Tongue (tissue), 1 donor: ENCODE measurements at regions not wholly inside any gene's neighbourhood (a gene's known extent, or its start where the extent isn't known, plus 50 kb on each side); places are given as distances from the start of the nearest gene placed in this dataset.
A peak's percentile ranks its signal among the peaks of the same experiment; 100 is the strongest.
"Not testable (repeated sequence)": the region's sequence is repeated elsewhere in the genome, so short reads cannot be mapped to it uniquely, and the experiment has no call there.

Experiments
- DNase-seq: peaks from one replicate; pipeline ENCODE4 v3.0.0-alpha.2; 2015

DNA sequence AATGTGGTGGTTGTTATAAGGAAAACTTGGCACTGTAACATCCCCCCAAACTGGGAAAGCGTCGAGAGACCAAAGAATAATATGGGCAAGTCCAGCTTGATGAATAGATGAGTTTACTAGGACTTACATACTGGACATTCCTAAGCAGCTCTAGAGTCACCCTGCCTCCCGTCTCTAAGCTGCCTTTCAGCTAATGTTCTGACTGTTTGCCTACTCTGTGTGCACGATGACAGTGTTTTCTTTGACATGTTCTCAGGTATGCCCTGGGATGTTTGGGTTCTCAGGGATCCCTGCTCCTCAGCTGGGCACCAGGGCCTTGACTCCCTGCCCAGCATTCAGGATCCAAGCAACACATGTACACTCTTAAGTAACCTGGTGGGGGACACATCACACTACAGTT is 87.5 kb downstream of the MRPL57 start:
- DNase-seq: peak; percentile 31

DNA sequence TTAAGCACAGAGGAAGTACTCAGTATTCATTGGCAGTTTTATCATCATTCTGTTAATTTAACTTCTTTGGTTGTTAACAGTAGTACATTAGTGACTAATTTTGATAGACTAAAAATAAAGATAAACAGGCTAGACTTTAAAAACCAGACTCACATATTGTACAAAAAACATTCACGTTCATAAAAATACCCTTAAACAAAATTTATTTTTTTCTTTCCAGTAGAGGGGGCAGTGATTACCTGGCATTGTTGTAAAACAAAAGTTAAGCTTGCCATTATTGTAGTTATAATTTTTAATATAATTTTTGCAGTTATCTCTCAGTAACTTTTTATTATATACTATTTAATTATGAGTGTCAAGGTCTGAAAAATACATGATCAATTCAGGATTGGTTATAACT is 92.0 kb downstream of the MRPL57 start:
- DNase-seq: not testable (repeated sequence)

DNA sequence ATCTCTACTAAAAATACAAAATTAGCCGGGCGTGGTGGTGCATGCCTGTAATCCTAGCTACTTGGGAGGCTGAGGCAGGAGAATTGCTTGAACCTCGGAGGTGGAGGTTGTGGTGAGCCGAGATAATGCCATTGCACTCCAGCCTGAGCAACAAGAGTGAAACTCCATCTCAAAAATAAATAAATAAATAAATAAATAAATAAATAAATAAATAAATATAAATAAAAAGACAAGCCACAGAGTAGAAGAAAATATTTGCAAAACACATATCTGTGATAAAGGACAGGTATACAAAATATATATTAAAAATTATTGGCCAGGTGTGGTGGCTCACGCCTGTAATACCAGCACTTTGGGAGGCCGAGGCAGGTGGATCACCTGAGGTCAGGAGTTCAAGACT is 96.0 kb downstream of the MRPL57 start:
- not testable (repeated sequence) for DNase-seq

DNA sequence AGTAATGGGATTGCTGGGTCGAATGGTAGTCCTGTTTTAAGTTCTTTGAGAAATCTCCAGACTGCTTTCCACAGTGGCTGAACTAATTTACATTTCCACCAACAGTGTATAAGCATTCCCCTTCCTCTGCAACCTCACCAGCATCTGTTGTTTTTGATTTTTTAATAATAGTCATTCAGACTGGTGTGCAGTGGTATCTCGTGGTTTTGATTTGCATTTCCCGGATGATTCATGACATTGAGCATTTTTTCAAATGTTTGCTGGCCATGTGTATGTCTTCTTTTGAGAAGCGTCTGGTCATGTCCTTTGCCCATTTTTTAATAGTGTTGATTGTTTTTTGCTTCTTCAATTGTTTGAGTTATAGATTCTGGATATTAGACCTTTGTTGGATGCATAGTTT is 98.0 kb downstream of the MRPL57 start:
- not testable (repeated sequence) for DNase-seq

DNA sequence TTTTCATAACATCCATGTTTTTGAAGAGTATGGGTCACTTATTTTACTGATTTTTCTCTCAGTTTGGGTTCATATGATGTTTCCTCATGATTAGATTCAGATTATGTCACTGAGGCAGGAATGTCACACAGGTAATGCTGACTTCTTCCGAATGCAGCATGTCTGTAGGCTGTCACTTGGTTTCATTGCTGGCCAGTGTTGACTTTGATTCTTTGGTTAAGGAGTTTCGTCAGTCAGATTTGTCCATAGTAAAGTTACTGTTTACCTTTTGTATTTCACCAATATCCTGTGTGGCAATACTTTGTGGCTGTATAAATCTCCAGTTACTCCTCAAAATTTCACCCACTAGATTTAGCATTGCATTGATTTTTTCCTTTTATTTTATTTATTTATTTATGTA is 105.6 kb downstream of the MRPL57 start:
- DNase-seq: no peak

DNA sequence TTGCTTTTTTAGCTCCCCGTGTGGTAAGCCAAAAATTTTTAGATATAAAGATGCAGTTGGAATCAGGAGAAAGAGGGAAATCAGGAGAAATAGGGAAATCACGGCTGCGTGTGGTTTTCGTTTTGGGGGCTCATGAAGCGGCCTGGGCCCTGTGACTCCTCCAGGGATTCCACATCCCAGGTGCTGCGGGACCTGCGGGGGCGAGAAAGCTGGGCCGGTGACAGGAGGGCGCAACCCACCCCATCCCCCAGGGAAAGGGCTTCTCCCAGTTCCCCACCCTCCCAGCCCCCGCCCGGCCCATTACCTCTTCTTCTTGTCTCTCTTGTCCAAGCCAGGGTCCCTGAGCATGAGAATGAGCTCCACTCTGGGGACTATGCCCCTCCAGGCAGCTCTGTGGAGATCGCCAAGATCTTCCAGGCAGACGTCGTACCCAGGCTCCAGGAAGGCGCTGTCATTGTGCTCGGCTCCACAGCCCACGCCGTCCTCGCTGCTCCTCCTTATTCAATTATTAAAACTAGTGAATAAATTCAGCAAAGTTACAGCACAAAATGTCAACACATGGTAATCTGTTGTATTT is 111.0 kb downstream of the MRPL57 start:
- no peak for DNase-seq

DNA sequence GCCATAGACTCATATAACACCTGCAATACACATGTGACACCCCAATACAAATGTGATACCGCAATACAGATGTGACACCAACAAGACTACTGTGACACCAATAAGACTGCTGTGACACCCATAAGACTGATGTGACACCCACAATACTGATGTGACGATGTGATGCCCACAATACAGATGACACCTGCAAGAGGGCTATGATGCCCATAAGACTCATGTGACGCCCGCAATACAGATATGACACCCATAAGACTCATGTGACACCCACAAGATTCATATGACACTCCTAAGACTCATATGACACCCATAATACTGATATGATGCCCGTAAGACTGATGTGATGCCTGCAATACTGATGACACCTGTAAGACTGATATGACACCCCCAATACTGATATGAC is 113.0 kb downstream of the MRPL57 start:
- DNase-seq: no peak

DNA sequence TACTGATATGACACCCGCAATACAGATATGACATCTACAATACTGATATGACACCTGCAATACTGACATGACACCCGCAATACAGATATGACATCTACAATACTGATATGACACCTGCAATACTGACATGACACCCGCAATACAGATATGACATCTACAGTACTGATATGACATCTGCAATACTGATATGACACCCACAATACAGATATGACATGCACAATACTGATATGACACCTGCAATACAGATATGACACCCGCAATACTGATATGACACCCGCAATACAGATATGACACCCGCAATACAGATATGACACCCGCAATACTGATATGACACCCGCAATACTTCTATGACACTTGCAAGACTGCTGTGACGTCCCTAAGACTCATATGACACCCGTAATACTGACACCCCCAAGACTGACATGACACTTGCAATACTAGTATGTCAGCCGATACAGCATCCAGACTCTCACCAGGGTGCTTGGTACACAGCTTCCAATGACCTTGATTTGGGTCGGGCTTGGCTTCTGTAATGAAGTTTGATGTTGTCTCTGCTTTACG is 114.1 kb downstream of the MRPL57 start:
- DNase-seq: not testable (repeated sequence)

DNA sequence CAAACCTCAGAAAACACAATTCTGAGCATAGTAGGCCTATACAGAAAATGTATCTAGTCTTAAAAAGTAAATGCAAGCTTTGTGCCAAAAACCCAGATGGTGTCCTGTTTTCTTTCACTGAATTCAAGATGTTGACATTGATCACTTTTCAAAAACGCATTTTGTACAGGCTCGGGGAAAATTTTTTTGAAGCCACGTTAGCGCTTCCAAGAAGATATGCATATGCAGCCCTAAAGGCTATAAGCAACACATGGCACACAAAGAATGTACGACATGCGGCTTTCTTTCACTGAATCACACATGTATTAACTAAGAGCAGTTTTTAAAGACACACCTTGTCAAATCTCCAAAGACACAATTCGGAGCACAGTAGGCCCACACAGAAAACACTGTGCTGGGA is 115.4 kb downstream of the MRPL57 start:
- no peak for DNase-seq

DNA sequence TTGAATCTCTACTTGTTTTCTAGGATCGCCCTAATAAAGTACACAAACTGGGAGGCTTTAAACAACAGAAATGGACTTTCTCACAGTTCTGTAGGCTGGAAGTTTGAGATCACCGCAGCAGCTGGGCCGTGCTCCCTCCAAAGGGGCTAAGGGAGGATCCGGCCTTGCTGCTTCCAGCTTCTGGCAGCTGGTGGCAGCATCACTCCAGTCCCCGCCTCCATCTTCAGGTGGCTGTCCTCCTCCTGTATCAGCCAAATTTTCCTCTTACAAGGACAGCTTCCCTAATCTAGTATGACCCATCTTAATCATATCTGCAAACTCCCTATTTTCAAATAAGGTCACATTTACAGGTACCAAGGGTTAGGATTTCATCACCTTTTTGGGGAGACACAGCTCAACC is 120.5 kb downstream of the MRPL57 start:
- DNase-seq: peak; percentile 73

DNA sequence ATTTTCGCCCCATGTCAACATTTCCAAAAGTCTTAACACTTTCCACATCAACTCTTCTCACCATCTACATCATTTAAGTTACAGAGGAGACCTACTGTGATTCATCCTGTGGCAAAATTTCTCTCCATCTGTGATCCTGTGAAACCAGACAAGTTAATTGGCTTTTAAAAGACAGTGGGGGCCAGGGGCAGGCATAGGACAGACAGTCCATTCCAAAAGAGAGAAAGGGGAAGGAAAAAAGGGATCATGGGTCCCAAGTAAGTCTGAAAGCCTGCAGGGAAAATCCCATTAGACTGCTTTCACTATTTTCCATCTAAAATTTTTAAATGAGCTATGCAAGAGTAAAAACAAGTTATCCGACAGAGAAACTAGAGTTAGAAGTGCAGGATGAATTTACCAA is 121.0 kb downstream of the MRPL57 start:
- peak; percentile 27 for DNase-seq

DNA sequence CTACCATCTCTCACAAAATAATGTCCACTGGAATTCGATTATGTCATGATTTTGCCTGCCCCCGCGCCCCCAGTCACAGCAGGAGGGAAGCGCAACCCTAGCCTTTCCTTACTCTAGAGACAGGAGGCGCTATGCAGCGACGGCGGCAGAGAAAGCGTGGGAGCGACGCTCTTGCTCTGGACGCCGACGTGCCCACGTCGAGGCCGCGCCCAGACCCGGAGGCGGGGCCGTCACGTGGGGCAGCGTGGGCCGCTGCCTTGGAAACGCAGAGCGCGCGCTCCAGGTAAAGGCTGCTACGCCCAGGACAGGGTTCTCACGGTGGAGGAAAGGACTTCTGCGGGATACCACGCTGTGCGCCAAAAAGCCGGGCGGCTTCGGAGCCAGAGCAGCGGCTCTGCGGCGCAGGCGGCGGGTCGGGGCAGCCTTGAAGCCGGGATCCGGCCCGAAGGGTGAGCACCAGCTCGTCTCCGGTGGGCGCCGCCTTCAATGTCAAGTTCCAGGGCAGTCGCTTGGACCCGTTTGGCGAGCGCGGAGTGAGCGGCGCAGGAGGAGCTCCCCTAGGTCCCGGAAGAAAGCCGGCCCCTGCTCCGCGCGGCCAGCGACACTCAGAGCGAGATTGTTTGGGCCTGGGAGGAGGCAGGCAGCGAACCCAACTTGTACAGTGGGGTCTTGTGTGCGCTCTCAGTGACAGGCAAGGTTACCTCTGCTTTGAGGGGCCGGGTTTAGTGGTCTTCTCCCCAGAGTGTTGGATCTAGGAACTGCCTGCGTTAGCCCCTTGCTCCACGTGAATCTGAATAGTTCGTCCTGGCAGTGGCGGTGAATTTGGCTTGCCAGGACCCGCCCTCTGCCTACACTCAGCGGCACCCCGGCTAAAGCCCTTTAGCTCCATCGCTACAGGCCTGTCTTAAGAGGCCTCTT is 121.7 kb downstream of the MRPL57 start:
- peak; percentile 95 for DNase-seq

DNA sequence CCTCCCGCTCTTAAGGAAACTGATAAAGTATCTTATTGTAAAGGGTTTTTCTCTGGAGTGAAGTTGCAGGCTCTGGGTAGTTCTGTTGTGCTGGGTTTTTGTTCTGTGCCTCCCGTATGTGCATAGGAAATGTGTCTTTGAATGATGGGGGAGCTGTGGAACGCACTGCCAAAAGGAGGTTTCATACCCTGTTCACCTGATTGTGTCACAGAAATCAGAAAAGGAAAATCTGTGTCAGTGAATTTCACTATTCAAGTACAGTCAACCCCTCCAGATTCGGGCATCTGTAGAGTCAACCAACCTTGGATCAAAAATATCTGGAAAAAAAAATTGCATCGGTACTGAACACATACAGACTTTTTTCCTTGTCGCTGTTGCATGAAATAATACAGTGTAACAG is 127.8 kb downstream of the MRPL57 start:
- DNase-seq: no peak

DNA sequence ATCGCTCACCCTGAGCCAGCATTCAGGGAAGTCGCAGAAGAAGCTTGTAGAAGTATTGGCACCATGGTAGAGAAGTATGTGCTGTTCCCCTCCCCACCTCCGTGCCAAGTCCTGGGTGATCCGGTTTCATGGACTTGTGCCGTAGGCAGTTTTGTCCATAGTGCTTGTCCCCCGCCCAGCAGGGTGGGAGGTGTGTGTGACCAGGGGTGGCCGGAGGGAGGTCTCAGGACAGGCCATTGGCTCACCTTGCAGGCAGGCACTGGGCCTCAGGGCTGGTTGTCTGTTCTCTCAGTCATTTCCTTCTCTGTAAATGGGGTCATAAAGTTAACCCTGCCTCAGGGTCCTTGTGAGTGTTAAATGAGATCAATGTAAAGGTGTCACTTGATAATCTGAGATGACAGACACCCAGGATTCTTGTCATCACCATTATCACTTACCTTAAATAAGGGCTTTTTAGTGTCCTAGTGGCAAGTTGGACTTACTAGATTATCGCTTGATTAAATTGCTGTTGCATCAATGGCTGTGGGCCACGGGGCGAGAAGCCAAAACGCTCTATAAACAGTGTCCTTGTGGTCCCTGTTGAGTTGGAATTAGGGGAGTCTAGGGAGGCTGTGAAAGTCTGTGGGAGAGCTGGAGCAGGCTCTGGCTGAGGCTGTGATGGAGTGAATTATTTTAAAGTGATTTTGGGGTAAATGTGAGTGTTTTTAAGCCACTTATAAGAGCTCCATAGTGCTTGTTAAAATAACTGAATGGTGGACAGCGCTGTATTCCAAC is 130.0 kb downstream of the MRPL57 start:
- DNase-seq: not testable (repeated sequence)

DNA sequence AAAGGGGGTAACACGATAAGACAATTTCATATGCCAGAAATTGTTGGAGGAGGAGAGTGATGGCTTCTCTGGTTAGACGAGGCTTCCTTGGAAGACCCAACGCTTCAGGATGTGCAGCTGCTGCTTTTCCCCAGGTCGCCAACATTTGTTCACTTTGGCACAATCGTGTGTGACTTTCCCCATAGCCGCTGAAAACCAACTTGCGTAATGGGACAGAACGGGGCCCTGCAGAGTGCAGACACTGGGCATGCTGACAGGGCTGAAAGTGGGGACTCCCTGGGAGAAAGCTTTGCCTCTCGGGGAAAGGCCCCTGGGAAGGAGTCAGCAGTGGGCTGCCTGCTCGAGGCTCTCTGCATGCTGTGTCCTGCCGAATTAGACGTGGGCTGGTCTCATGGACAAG is 130.7 kb downstream of the MRPL57 start:
- DNase-seq: not testable (repeated sequence)

DNA sequence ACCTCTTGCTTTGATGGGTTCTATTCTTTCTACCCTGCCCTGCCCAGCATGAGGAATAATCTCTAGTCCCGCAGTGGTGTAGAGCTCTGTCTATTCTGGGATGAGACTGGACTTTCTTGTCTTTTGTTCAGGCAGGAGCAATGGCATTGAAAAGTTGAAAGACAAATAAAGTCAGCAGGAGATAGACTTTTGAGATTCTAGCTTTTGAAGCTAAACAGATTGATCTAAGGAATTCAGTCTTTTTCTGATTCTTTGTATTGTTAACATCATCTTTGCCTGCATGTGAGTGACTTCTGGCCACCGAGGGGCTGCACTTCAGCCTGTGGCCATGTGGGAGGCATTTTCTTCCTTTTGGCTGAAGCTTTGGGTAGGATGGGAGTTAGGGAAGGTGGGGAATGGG is 132.4 kb downstream of the MRPL57 start:
- no peak for DNase-seq

DNA sequence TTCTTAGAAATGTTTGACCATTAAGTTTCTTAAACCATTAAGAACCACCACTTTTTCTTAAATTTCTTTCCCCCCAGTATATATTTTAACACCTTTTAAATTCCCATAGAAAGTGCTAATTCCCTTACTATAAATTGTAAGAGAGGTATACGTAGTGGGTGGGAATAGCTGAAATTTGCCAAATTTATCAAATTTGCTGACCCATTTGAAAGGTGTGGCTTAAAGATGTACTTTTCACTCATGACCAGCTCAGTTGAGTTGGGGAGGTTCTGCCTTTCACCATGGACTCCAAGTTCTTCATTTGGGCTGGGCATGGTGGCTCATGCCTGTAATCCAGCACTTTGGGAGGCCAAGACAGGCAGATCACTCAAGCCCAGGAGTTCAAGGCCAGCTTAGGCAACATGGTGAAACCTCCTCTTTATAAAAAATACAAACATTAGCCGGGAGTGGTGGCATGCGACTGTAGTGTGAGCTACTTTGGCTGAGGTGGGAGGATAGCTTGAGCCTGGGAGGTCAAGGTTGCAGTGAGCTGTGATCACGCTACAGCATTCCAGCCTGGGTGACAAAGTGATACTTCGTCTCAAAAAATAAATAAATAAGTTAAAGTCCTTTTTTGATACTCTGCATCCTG is 133.2 kb downstream of the MRPL57 start:
- DNase-seq: no peak

DNA sequence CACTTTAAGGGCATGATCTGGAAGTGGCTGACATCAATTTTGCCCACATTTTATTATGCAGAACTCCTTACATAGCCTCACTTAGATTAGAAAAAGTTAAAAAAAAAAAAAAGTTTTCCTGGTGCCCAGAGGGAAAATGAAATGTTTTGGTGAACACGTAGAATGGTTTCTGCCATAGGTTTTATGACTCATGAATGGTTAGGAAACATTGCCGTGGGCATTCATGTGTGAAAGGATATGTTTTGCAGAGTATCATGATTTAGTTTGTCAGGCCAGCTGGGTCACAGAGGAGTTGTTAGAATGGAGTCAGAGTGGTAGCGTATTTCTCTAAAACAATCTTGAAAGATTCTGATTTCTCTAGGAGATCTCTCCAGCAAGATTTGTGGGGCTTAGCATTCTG is 133.8 kb downstream of the MRPL57 start:
- no peak for DNase-seq

DNA sequence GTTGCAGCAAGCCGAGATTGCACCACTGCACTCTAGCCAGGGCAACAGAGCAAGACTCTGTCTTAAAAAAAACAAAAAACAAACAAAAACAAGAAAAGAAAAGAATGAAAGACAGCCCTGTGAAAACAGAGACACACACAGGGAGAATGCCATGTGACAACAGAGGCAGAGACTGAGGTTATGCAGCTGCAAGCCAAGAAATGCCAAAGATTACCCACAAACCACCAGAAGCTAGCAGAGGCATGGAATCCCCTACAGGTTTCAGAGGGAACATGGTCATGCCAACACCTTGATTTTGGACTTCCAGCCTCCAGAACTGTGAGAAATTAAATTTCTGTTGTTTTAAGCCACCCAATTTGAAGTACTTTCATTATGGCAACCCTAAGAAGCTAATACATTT is 138.5 kb downstream of the MRPL57 start:
- not testable (repeated sequence) for DNase-seq

DNA sequence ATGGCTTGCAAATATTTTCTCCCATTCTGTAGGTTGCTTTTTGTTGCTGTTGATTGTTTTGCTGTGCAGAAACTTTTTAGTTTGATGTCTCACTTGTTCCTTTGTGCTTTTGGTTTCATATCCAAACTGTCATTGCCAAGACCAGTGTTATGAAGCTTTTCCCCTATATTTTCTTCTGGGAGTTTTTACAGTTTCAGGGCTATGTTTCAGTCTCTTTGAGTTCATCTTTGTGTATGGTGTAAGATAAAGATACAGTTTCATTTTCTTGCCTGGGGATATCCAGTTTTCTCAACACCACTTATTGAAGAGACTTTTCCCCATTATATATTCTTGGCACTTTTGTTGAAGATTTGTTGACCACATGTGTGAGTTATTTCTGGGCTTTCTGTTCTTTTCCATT is 139.9 kb downstream of the MRPL57 start:
- no peak for DNase-seq

DNA sequence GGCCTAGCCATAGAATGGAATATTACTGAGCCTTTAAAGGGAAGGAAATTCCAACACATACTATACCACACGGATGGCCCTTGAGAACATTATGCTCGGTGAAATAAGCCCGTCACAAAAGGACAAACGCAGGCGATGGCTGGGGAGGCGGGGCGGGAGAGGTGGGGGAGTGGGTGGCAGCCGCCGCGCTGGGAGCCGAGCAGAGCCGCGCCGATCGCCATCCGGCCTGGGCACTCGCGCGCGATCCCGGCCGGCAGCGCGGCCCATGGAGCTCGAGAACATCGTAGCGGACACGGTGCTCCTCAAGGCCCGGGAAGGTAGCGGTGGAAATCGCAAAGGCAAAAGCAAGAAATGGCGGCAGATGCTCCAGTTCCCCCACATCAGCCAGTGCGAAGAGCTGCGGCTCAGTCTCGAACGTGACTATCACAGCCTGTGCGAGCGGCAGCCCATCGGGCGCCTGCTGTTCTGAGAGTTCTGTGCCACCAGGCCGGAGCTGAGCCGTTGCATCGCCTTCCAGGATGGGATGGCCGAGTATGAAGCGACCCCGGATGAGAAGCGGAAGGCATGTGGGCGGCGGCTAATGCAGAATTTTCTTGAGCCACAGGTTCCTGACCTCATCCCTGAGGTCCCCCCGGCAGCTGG is 140.1 kb downstream of the ZDHHC20 start:
- no peak for DNase-seq
